Parathyroid adenoma (tissue), 2 donors: ENCODE measurements at regions not wholly inside any gene's neighbourhood (a gene's known extent, or its start where the extent isn't known, plus 50 kb on each side); places are given as distances from the start of the nearest gene placed in this dataset.

Experiments
- H2AFZ ChIP-seq: fragments of 300-600 bp; sonication (generic); one replicate; pipeline ENCODE4 v1.7.0; 2017; ENCODE audit warnings: antibody characterized with exemption, mild to moderate bottlenecking
- H3K27ac ChIP-seq: fragments of 300-600 bp; sonication (generic); one replicate; pipeline ENCODE4 v1.7.0; 2017
- H3K27me3 ChIP-seq: fragments of 300-600 bp; sonication (generic); one replicate; pipeline ENCODE4 v1.7.0; 2017; ENCODE audit warnings: low read length; ENCODE audit not compliant: control insufficient read depth, insufficient read depth
- H3K36me3 ChIP-seq: fragments of 300-600 bp; sonication (generic); one replicate; pipeline ENCODE4 v1.7.0; 2017; ENCODE audit warnings: low read length; ENCODE audit not compliant: control insufficient read depth, insufficient read depth
- H3K4me1 ChIP-seq: fragments of 300-600 bp; sonication (generic); one replicate; pipeline ENCODE4 v1.7.0; 2017; ENCODE audit warnings: control low read depth
- H3K4me2 ChIP-seq: fragments of 300-600 bp; sonication (generic); one replicate; pipeline ENCODE4 v1.7.0; 2017; ENCODE audit warnings: low read length
- H3K4me3 ChIP-seq: fragments of 300-600 bp; sonication (generic); one replicate; pipeline ENCODE4 v1.7.0; 2017; ENCODE audit warnings: low read depth, low read length
- H3K79me2 ChIP-seq: fragments of 300-600 bp; sonication (generic); one replicate; pipeline ENCODE4 v1.7.0; 2017; ENCODE audit warnings: control low read depth
- H3K9ac ChIP-seq: fragments of 300-600 bp; sonication (generic); one replicate; pipeline ENCODE4 v1.7.0; 2017; ENCODE audit warnings: mild to moderate bottlenecking
- H3K9me3 ChIP-seq: fragments of 300-600 bp; sonication (generic); one replicate; pipeline ENCODE4 v1.7.0; 2017; ENCODE audit warnings: low read length; ENCODE audit not compliant: control insufficient read depth
- CTCF ChIP-seq: fragments of 300-600 bp; sonication (generic); IDR thresholded peaks from one replicate; pipeline ENCODE4 v1.7.0; 2017; ENCODE audit warnings: antibody characterized with exemption, mild to moderate bottlenecking
- donor health status: primary hyperparathyroidism.

GRCh38 chr5:2524620-2525019, 226.9 kb downstream of the IRX2 start:
- no peaks in the 10 kb centered on the region for H3K79me2 ChIP-seq
- no peaks in the 10 kb centered on the region for H3K36me3 ChIP-seq
- H3K9ac ChIP-seq, result no peak overlapping the region
- H3K27me3 ChIP-seq, result no peaks in the 10 kb centered on the region
- H3K4me2 ChIP-seq, result no peak overlapping the region
- no peaks in the 10 kb centered on the region for H3K9me3 ChIP-seq
- no peak overlapping the region for H3K4me3 ChIP-seq
- H3K27ac ChIP-seq, result no peak overlapping the region
- H2AFZ ChIP-seq, result no peak overlapping the region
- TF ChIP-seq CTCF, result no peak
- H3K4me1 ChIP-seq, result no peaks in the 10 kb centered on the region

GRCh38 chr5:2523180-2523579, 228.3 kb downstream of the IRX2 start:
- Histone ChIP-seq H3K4me1 (no peaks in the 10 kb centered on the region), H3K79me2 (no peaks in the 10 kb centered on the region), H2AFZ (no peak overlapping the region), H3K9me3 (no peaks in the 10 kb centered on the region), H3K9ac (no peak overlapping the region), H3K27ac (no peak overlapping the region), H3K36me3 (no peaks in the 10 kb centered on the region), H3K27me3 (no peaks in the 10 kb centered on the region), H3K4me2 (no peak overlapping the region), H3K4me3 (no peak overlapping the region)
- no peak for TF ChIP-seq CTCF

- no peak for TF ChIP-seq CTCF
- H3K27me3 ChIP-seq, result no peaks in the 10 kb centered on the region
- H3K4me2 ChIP-seq, result no peak overlapping the region
These were observed 229.1 kb downstream of the IRX2 start for GRCh38 chr5:2522372-2522771.

GRCh38 chr5:2519153-2519552, 232.3 kb downstream of the IRX2 start:
- Histone ChIP-seq H3K79me2 (no peaks in the 10 kb centered on the region), H3K9ac (no peak overlapping the region), H3K36me3 (no peaks in the 10 kb centered on the region), H3K27me3 (no peaks in the 10 kb centered on the region), H3K4me3 (no peak overlapping the region), H3K27ac (no peak overlapping the region), H3K4me1 (no peaks in the 10 kb centered on the region), H3K4me2 (no peak overlapping the region), H3K9me3 (no peaks in the 10 kb centered on the region), H2AFZ (no peak overlapping the region)
- TF ChIP-seq CTCF, result no peak

More at GRCh38 chr5:2522372-2522771, 229.1 kb downstream of the IRX2 start:
- Histone ChIP-seq H3K36me3 (no peaks in the 10 kb centered on the region), H2AFZ (no peak overlapping the region), H3K4me1 (no peaks in the 10 kb centered on the region), H3K4me3 (no peak overlapping the region), H3K9me3 (no peaks in the 10 kb centered on the region), H3K9ac (no peak overlapping the region), H3K79me2 (no peaks in the 10 kb centered on the region), H3K27ac (no peak overlapping the region)

GRCh38 chr5:2517451-2517850, 234.0 kb downstream of the IRX2 start:
- Histone ChIP-seq H3K9ac (no peak overlapping the region), H3K27ac (no peak overlapping the region), H2AFZ (no peak overlapping the region), H3K9me3 (no peaks in the 10 kb centered on the region), H3K27me3 (no peaks in the 10 kb centered on the region), H3K36me3 (no peaks in the 10 kb centered on the region), H3K4me3 (no peak overlapping the region), H3K4me2 (no peak overlapping the region), H3K79me2 (no peaks in the 10 kb centered on the region), H3K4me1 (no peaks in the 10 kb centered on the region)
- no peak for TF ChIP-seq CTCF
